Transverse colon (tissue), 3 donors: ENCODE measurements at regions not wholly inside any gene's neighbourhood (a gene's known extent, or its start where the extent isn't known, plus 50 kb on each side); places are given as distances from the start of the nearest gene placed in this dataset.

Experiments
- EP300 ChIP-seq: sonication (generic); formaldehyde crosslinking; IDR thresholded peaks from one replicate; pipeline ENCODE4 v1.6.1; 2017; ENCODE audit warnings: antibody characterized with exemption, low read depth
- TF ChIP-seq, protein P1 (sequence below), 5 experiments: fragments of 200-600 bp in 3 of 5; fragments of 450-650 bp in 2 of 5; sonication (generic) in 3 of 5; IDR thresholded peaks; 1 replicate in 2 of 5; 2 replicates in 3 of 5; pipeline ENCODE4 v1.5.1; 2016 to 2017; ENCODE audit warnings: antibody characterized with exemption in 5 of 5, inconsistent platforms in 3 of 5, mild to moderate bottlenecking in 2 of 5, moderate library complexity in 1 of 5

DNA sequence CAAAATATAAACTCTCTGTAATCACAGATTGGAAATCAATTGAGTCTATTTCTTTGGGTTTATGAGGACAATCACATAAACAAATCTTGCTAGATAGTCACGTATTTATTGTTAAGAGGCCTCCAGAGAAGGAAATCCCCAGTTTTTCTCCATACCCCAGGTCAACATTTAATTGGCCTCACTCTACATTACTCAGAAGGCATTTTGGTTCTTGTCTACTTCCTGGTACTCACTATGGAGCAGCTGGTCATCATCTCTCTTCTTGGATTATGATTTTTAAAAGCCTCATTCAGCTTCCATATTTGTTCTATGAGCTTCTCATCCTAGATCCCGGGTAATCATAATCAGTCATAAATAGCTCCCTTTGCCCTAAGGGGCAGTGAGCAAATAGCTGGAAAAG, 81.6 kb upstream of the LNX1 start:
- no peak for TF ChIP-seq EP300
- TF ChIP-seq, protein P1, sequence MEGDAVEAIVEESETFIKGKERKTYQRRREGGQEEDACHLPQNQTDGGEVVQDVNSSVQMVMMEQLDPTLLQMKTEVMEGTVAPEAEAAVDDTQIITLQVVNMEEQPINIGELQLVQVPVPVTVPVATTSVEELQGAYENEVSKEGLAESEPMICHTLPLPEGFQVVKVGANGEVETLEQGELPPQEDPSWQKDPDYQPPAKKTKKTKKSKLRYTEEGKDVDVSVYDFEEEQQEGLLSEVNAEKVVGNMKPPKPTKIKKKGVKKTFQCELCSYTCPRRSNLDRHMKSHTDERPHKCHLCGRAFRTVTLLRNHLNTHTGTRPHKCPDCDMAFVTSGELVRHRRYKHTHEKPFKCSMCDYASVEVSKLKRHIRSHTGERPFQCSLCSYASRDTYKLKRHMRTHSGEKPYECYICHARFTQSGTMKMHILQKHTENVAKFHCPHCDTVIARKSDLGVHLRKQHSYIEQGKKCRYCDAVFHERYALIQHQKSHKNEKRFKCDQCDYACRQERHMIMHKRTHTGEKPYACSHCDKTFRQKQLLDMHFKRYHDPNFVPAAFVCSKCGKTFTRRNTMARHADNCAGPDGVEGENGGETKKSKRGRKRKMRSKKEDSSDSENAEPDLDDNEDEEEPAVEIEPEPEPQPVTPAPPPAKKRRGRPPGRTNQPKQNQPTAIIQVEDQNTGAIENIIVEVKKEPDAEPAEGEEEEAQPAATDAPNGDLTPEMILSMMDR (IDR thresholded peaks at IDR 0.05), result no peak
